Embryonic facial prominence (tissue), 1 donor: ENCODE measurements at regions not wholly inside any gene's neighbourhood (a gene's known extent, or its start where the extent isn't known, plus 50 kb on each side); places are given as distances from the start of the nearest gene placed in this dataset.
"Not testable (repeated sequence)": the region's sequence is repeated elsewhere in the genome, so short reads cannot be mapped to it uniquely, and the experiment has no call there.

Experiments used
- DNase-seq: peaks from one replicate; pipeline ENCODE4 v3.0.0-alpha.2; 2016; ENCODE audit errors: extremely low spot score

- no peak for DNase-seq
These were observed 421.6 kb downstream of the IRX1 start for GRCh38 chr5:4017076-4017803.

GRCh38 chr5:4018007-4018406 is 422.4 kb downstream of the IRX1 start:
- DNase-seq: no peak

- DNase-seq: no peak
These were observed 423.6 kb downstream of the IRX1 start for GRCh38 chr5:4019009-4019769.

GRCh38 chr5:4019841-4020240 is 424.2 kb downstream of the IRX1 start:
- DNase-seq: no peak

GRCh38 chr5:4020400-4020799 is 424.8 kb downstream of the IRX1 start:
- no peak for DNase-seq

- DNase-seq: no peak
These were observed 426.5 kb downstream of the IRX1 start for GRCh38 chr5:4022056-4022670.

- peak; percentile 18 for DNase-seq
These were observed 427.6 kb downstream of the IRX1 start for GRCh38 chr5:4023091-4023752.

- no peak for DNase-seq
These were observed 428.2 kb downstream of the IRX1 start for GRCh38 chr5:4023753-4024335.

GRCh38 chr5:4027088-4027734 is 431.6 kb downstream of the IRX1 start:
- no peak for DNase-seq

- DNase-seq: no peak
These were observed 432.8 kb downstream of the IRX1 start for GRCh38 chr5:4028384-4028783.

- not testable (repeated sequence) for DNase-seq
These were observed 437.9 kb downstream of the IRX1 start for GRCh38 chr5:4033546-4033945.

GRCh38 chr5:4036861-4037260 is 441.2 kb downstream of the IRX1 start:
- no peak for DNase-seq

- no peak for DNase-seq
These were observed 443.4 kb downstream of the IRX1 start for GRCh38 chr5:4038994-4039393.

- no peak for DNase-seq
These were observed 446.7 kb downstream of the IRX1 start for GRCh38 chr5:4042311-4042710.

- DNase-seq: no peak
These were observed 447.5 kb downstream of the IRX1 start for GRCh38 chr5:4043135-4043534.

- DNase-seq: no peak
These were observed 449.2 kb downstream of the IRX1 start for GRCh38 chr5:4044881-4045280.

GRCh38 chr5:4048398-4048797 is 452.8 kb downstream of the IRX1 start:
- no peak for DNase-seq

GRCh38 chr5:4050203-4050602 is 454.6 kb downstream of the IRX1 start:
- DNase-seq: no peak

GRCh38 chr5:4053136-4053535 is 457.5 kb downstream of the IRX1 start:
- no peak for DNase-seq

GRCh38 chr5:4054092-4054491 is 458.5 kb downstream of the IRX1 start:
- no peak for DNase-seq

GRCh38 chr5:4058899-4059298 is 463.3 kb downstream of the IRX1 start:
- DNase-seq: no peak
